Natural killer cell (primary cell): ENCODE measurements at regions not wholly inside any gene's neighbourhood (a gene's known extent, or its start where the extent isn't known, plus 50 kb on each side); places are given as distances from the start of the nearest gene placed in this dataset.
A peak's percentile ranks its signal among the peaks of the same experiment; 100 is the strongest.

Source experiments
- ATAC-seq, 3 donors: fragments of 150-1000 bp in 2 of 3; fragments of 200-7000 bp in 1 of 3; cut with Tn5 transposase; 1 replicate in 1 of 3; 2 replicates in 2 of 3; pipeline ENCODE4 v1.10.0; 2021; ENCODE audit warnings: mild to moderate bottlenecking in 2 of 3, moderate library complexity in 2 of 3
- DNase-seq, 2 donors: peaks; one replicate each; pipeline versions ENCODE4 v3.0.0 to v3.0.0-alpha.2; 2013 to 2021; ENCODE audit warnings: mixed read lengths in 1 of 2
- H3K27ac ChIP-seq: one replicate; pipeline ENCODE4 v1.5.1; 2013; ENCODE audit warnings: mild to moderate bottlenecking, low read length
- H3K27me3 ChIP-seq: one replicate; pipeline ENCODE4 v1.6.1; 2013; ENCODE audit warnings: low read length; ENCODE audit not compliant: control insufficient read depth, insufficient read depth
- H3K36me3 ChIP-seq: one replicate; pipeline ENCODE4 v1.6.1; 2013; ENCODE audit warnings: low read length; ENCODE audit not compliant: control insufficient read depth, insufficient read depth
- H3K4me1 ChIP-seq: one replicate; pipeline ENCODE4 v1.6.1; 2013; ENCODE audit warnings: low read length; ENCODE audit not compliant: control insufficient read depth, insufficient read depth
- H3K4me3 ChIP-seq: one replicate; pipeline ENCODE4 v1.5.1; 2013; ENCODE audit warnings: low read length
- H3K9me3 ChIP-seq: one replicate; pipeline ENCODE4 v1.6.1; 2013; ENCODE audit warnings: low read length; ENCODE audit not compliant: control insufficient read depth, insufficient read depth
- H3K27ac Mint-ChIP-seq, 2 donors: one replicate each; pipeline ENCODE4 v1.8.0; 2022; ENCODE audit warnings: mild to moderate bottlenecking in 2 of 2, mixed read lengths in 2 of 2, moderate library complexity in 1 of 2
- H3K27me3 Mint-ChIP-seq, 2 donors: one replicate each; pipeline ENCODE4 v1.8.0; 2022; ENCODE audit warnings: low read depth in 2 of 2, mixed read lengths in 2 of 2
- H3K36me3 Mint-ChIP-seq: one replicate; pipeline ENCODE4 v1.8.0; 2022; ENCODE audit warnings: mixed read lengths
- H3K4me1 Mint-ChIP-seq, 2 donors: one replicate each; pipeline ENCODE4 v1.8.0; 2022; ENCODE audit warnings: mixed read lengths in 2 of 2
- H3K4me3 Mint-ChIP-seq: one replicate; pipeline ENCODE4 v1.8.0; 2022; ENCODE audit warnings: mild to moderate bottlenecking, moderate library complexity, mixed read lengths
- H3K9me3 Mint-ChIP-seq, 2 donors: one replicate each; pipeline ENCODE4 v1.8.0; 2022; ENCODE audit warnings: mixed read lengths in 2 of 2
- WGBS: methylation state at CpG from one replicate; pipeline ENCODE4 v1.1.7; 2013; ENCODE audit warnings: missing lambda C conversion rate; ENCODE audit not compliant: insufficient coverage; 5-methylcytosine and 5-hydroxymethylcytosine counted together
- intact Hi-C: fragments of 100-400 bp; cut with micrococcal nuclease; formaldehyde crosslinking; loops from one replicate; pipeline ENCODE4 v1.14.2; 2022
- TF ChIP-seq, protein P1 (sequence below): fragments of 200-600 bp; IDR thresholded peaks from one replicate; pipeline ENCODE4 v1.8.0; 2022; ENCODE audit warnings: antibody characterized with exemption

DNA sequence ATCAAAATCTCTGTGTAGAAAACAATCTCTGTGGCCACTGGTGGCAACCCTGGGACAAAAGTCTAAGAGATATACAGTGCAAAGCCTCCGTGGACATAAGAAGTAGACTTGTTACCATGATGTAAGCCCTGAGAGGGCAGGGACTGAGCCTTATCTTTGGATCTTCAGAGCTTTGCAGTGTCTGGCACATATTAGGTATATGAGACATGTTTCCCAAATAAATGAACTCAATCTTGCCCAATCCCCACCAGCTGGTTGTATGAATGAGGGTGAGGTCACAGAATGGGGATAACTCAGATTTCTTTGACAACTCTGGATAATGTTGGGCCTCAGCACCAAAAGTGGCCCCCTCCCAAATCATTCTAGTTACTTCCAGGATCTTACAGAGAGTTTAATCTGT lies 511.4 kb upstream of the DIPK2B start:
- DNase-seq (no peak), ATAC-seq (no peak)
- no peak overlapping the region for H3K27ac Mint-ChIP-seq
- Histone ChIP-seq H3K4me1 (peaks cover 15% of the 10 kb centered on the region), H3K9me3 (no peaks in the 10 kb centered on the region), H3K4me3 (no peak overlapping the region), H3K27ac (no peak overlapping the region), H3K27me3 (no peaks in the 10 kb centered on the region), H3K36me3 (no peaks in the 10 kb centered on the region)
- 100% methylated on average over 1 of the region's 1 CpG for WGBS
- peaks cover 0 to 11% of the 10 kb centered on the region in 2 donors for H3K27me3 Mint-ChIP-seq
- H3K36me3 Mint-ChIP-seq, result no peaks in the 10 kb centered on the region
- H3K4me1 Mint-ChIP-seq, result peaks cover 28 to 40% of the 10 kb centered on the region in 2 donors
- no peak overlapping the region for H3K4me3 Mint-ChIP-seq
- TF ChIP-seq, protein P1, sequence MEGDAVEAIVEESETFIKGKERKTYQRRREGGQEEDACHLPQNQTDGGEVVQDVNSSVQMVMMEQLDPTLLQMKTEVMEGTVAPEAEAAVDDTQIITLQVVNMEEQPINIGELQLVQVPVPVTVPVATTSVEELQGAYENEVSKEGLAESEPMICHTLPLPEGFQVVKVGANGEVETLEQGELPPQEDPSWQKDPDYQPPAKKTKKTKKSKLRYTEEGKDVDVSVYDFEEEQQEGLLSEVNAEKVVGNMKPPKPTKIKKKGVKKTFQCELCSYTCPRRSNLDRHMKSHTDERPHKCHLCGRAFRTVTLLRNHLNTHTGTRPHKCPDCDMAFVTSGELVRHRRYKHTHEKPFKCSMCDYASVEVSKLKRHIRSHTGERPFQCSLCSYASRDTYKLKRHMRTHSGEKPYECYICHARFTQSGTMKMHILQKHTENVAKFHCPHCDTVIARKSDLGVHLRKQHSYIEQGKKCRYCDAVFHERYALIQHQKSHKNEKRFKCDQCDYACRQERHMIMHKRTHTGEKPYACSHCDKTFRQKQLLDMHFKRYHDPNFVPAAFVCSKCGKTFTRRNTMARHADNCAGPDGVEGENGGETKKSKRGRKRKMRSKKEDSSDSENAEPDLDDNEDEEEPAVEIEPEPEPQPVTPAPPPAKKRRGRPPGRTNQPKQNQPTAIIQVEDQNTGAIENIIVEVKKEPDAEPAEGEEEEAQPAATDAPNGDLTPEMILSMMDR, result no peak
- no peaks in the 10 kb centered on the region for H3K9me3 Mint-ChIP-seq
- intact Hi-C loops, result no loop called here

GRCh38 chrX:45711231-45711630 lies 510.6 kb upstream of the DIPK2B start:
- no peak overlapping the region for H3K27ac ChIP-seq
- H3K36me3 Mint-ChIP-seq, result no peaks in the 10 kb centered on the region
- H3K4me3 Mint-ChIP-seq, result no peak overlapping the region
- no peak for ATAC-seq
- H3K27me3 Mint-ChIP-seq, result peaks cover 0 to 3% of the 10 kb centered on the region in 2 donors
- no peaks in the 10 kb centered on the region for H3K9me3 ChIP-seq
- intact Hi-C loops, result no loop called here
- H3K4me1 Mint-ChIP-seq, result peaks cover 28 to 39% of the 10 kb centered on the region in 2 donors
- peak overlapping the region in 1 of 2 donors; percentile 3 for H3K27ac Mint-ChIP-seq
- peaks cover 15% of the 10 kb centered on the region for H3K4me1 ChIP-seq
- WGBS, result 100% methylated on average over 4 of the region's 5 CpGs
- TF ChIP-seq, protein P1, result no peak
- H3K4me3 ChIP-seq, result no peak overlapping the region
- no peaks in the 10 kb centered on the region for H3K36me3 ChIP-seq
- DNase-seq, result no peak
- no peaks in the 10 kb centered on the region for H3K9me3 Mint-ChIP-seq
- no peaks in the 10 kb centered on the region for H3K27me3 ChIP-seq

- DNase-seq, result peak in 1 of 2 donors; percentile 2
- no peaks in the 10 kb centered on the region for H3K27me3 ChIP-seq
- H3K36me3 ChIP-seq, result no peaks in the 10 kb centered on the region
- H3K27me3 Mint-ChIP-seq, result no peaks in the 10 kb centered on the region
- H3K4me1 ChIP-seq, result peaks cover 15% of the 10 kb centered on the region
- H3K9me3 ChIP-seq, result no peaks in the 10 kb centered on the region
- H3K27ac Mint-ChIP-seq, result peak overlapping the region in 1 of 2 donors; percentile 3
- no peaks in the 10 kb centered on the region for H3K9me3 Mint-ChIP-seq
- no peaks in the 10 kb centered on the region for H3K36me3 Mint-ChIP-seq
- 29% methylated on average over 2 of the region's 2 CpGs for WGBS
- TF ChIP-seq, protein P1, result no peak
- no peak overlapping the region for H3K4me3 ChIP-seq
- no peak overlapping the region for H3K27ac ChIP-seq
- H3K4me1 Mint-ChIP-seq, result peaks cover 21 to 29% of the 10 kb centered on the region in 2 donors
- intact Hi-C loops, result no loop called here
- no peak overlapping the region for H3K4me3 Mint-ChIP-seq
- peak in 2 of 3 donors; percentile 35 to 38 for ATAC-seq
Measured at GRCh38 chrX:45710081-45710801, 509.6 kb upstream of the DIPK2B start.

DNA sequence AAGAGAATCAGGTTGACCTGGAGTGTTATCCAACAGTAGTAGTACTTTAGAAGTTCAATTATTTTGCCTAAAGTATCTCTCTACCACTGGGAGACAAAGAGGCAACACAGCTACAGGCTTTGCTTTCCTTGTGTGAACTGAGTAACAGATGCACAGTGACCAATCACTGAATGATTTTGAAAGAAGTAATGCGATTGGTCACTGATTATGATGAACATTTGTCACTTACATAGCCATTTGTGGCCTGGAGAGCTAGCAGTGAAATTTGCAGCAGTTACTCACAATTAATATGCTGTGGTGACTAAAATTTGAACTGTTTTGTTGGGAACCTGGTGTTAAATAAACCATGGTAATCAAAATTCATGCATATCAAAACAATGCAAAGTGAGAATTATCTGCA lies 508.7 kb upstream of the DIPK2B start:
- Histone ChIP-seq H3K4me1 (peaks cover 11% of the 10 kb centered on the region), H3K36me3 (no peaks in the 10 kb centered on the region), H3K27ac (no peak overlapping the region), H3K9me3 (no peaks in the 10 kb centered on the region), H3K27me3 (no peaks in the 10 kb centered on the region), H3K4me3 (no peak overlapping the region)
- Mint-ChIP-seq H3K27me3 (no peaks in the 10 kb centered on the region), H3K9me3 (no peaks in the 10 kb centered on the region), H3K36me3 (no peaks in the 10 kb centered on the region), H3K27ac (peak overlapping the region in 1 of 2 donors; percentile 3), H3K4me1 (peaks cover 16 to 20% of the 10 kb centered on the region in 2 donors), H3K4me3 (no peak overlapping the region)
- 73% methylated on average over 1 of the region's 1 CpG for WGBS
- TF ChIP-seq, protein P1, result no peak
- intact Hi-C loops, result no loop called here
- DNase-seq (no peak), ATAC-seq (no peak)
